ENCODE measurements at regions not wholly inside any gene's neighbourhood (a gene's known extent, or its start where the extent isn't known, plus 50 kb on each side); places are given as distances from the start of the nearest gene placed in this dataset.

- no peaks in the 10 kb centered on the region for H3K4me1 Mint-ChIP-seq
- H3K27ac Mint-ChIP-seq: no peak overlapping the region
- peaks cover 7% of the 10 kb centered on the region for H3K27me3 Mint-ChIP-seq
- no peaks in the 10 kb centered on the region for H3K9me3 Mint-ChIP-seq
- no peaks in the 10 kb centered on the region for H3K36me3 Mint-ChIP-seq
- H3K4me3 Mint-ChIP-seq: no peak overlapping the region
Measured at GRCh38 chr18:987325-988186, 82.9 kb downstream of the ADCYAP1 start.

GRCh38 chr18:989425-989824 is 84.8 kb downstream of the ADCYAP1 start:
- Mint-ChIP-seq H3K9me3 (peaks cover 2% of the 10 kb centered on the region), H3K27ac (no peak overlapping the region), H3K27me3 (peaks cover 8% of the 10 kb centered on the region), H3K36me3 (peaks cover 1% of the 10 kb centered on the region), H3K4me3 (no peak overlapping the region), H3K4me1 (no peaks in the 10 kb centered on the region)

- H3K4me3 Mint-ChIP-seq: no peak overlapping the region
- no peak overlapping the region for H3K27ac Mint-ChIP-seq
- peaks cover 6% of the 10 kb centered on the region for H3K9me3 Mint-ChIP-seq
- H3K27me3 Mint-ChIP-seq: peaks cover 9% of the 10 kb centered on the region
- no peaks in the 10 kb centered on the region for H3K4me1 Mint-ChIP-seq
- peaks cover 5% of the 10 kb centered on the region for H3K36me3 Mint-ChIP-seq
Measured at GRCh38 chr18:990197-990596, 85.5 kb downstream of the ADCYAP1 start.

- peaks cover 9% of the 10 kb centered on the region for H3K27me3 Mint-ChIP-seq
- H3K27ac Mint-ChIP-seq: no peak overlapping the region
- no peaks in the 10 kb centered on the region for H3K4me1 Mint-ChIP-seq
- peaks cover 6% of the 10 kb centered on the region for H3K9me3 Mint-ChIP-seq
- peaks cover 5% of the 10 kb centered on the region for H3K36me3 Mint-ChIP-seq
- H3K4me3 Mint-ChIP-seq: no peak overlapping the region
Measured at GRCh38 chr18:991441-991840, 86.8 kb downstream of the ADCYAP1 start.

GRCh38 chr18:993560-993959 is 88.9 kb downstream of the ADCYAP1 start:
- no peak overlapping the region for H3K4me3 Mint-ChIP-seq

GRCh38 chr18:995629-996028 is 91.0 kb downstream of the ADCYAP1 start:
- Mint-ChIP-seq H3K36me3 (peaks cover 5% of the 10 kb centered on the region), H3K4me3 (no peak overlapping the region), H3K27me3 (peaks cover 6% of the 10 kb centered on the region), H3K27ac (no peak overlapping the region), H3K4me1 (no peaks in the 10 kb centered on the region), H3K9me3 (peaks cover 6% of the 10 kb centered on the region)

More at GRCh38 chr18:993560-993959, 88.9 kb downstream of the ADCYAP1 start:
- Mint-ChIP-seq H3K27me3 (peaks cover 7% of the 10 kb centered on the region), H3K9me3 (peaks cover 6% of the 10 kb centered on the region), H3K4me1 (no peaks in the 10 kb centered on the region), H3K36me3 (peaks cover 5% of the 10 kb centered on the region), H3K27ac (no peak overlapping the region)

- H3K4me3 Mint-ChIP-seq: no peak overlapping the region
- H3K27me3 Mint-ChIP-seq: peaks cover 6% of the 10 kb centered on the region
- peaks cover 6% of the 10 kb centered on the region for H3K9me3 Mint-ChIP-seq
- H3K36me3 Mint-ChIP-seq: peaks cover 5% of the 10 kb centered on the region
- no peaks in the 10 kb centered on the region for H3K4me1 Mint-ChIP-seq
- H3K27ac Mint-ChIP-seq: no peak overlapping the region
Measured at GRCh38 chr18:997499-997898, 92.8 kb downstream of the ADCYAP1 start.

GRCh38 chr18:998936-999335 is 94.3 kb downstream of the ADCYAP1 start:
- H3K27ac Mint-ChIP-seq: no peak overlapping the region
- peaks cover 6% of the 10 kb centered on the region for H3K27me3 Mint-ChIP-seq
- H3K4me3 Mint-ChIP-seq: no peak overlapping the region
- H3K4me1 Mint-ChIP-seq: no peaks in the 10 kb centered on the region
- peaks cover 5% of the 10 kb centered on the region for H3K36me3 Mint-ChIP-seq
- peaks cover 11% of the 10 kb centered on the region for H3K9me3 Mint-ChIP-seq

GRCh38 chr18:1002653-1003178 is 98.0 kb downstream of the ADCYAP1 start:
- Mint-ChIP-seq H3K27ac (no peak overlapping the region), H3K36me3 (no peaks in the 10 kb centered on the region), H3K4me3 (no peak overlapping the region), H3K4me1 (no peaks in the 10 kb centered on the region), H3K27me3 (peaks cover 2% of the 10 kb centered on the region), H3K9me3 (peaks cover 5% of the 10 kb centered on the region)

GRCh38 chr18:1003499-1003898 is 98.8 kb downstream of the ADCYAP1 start:
- no peak overlapping the region for H3K4me3 Mint-ChIP-seq
- no peak overlapping the region for H3K27ac Mint-ChIP-seq
- no peaks in the 10 kb centered on the region for H3K36me3 Mint-ChIP-seq
- H3K4me1 Mint-ChIP-seq: no peaks in the 10 kb centered on the region
- peaks cover 5% of the 10 kb centered on the region for H3K9me3 Mint-ChIP-seq
- peaks cover 2% of the 10 kb centered on the region for H3K27me3 Mint-ChIP-seq

- no peak overlapping the region for H3K27ac Mint-ChIP-seq
- H3K36me3 Mint-ChIP-seq: no peaks in the 10 kb centered on the region
- no peaks in the 10 kb centered on the region for H3K4me1 Mint-ChIP-seq
Measured at GRCh38 chr18:1006304-1006703, 101.6 kb downstream of the ADCYAP1 start.

GRCh38 chr18:1006965-1007364 is 102.3 kb downstream of the ADCYAP1 start:
- Mint-ChIP-seq H3K4me1 (no peaks in the 10 kb centered on the region), H3K27me3 (peaks cover 3% of the 10 kb centered on the region), H3K9me3 (peaks cover 5% of the 10 kb centered on the region), H3K27ac (no peak overlapping the region), H3K36me3 (no peaks in the 10 kb centered on the region), H3K4me3 (no peak overlapping the region)

More at GRCh38 chr18:1006304-1006703, 101.6 kb downstream of the ADCYAP1 start:
- Mint-ChIP-seq H3K9me3 (peaks cover 5% of the 10 kb centered on the region), H3K4me3 (no peak overlapping the region), H3K27me3 (no peaks in the 10 kb centered on the region)

- H3K36me3 Mint-ChIP-seq: no peaks in the 10 kb centered on the region
- H3K27ac Mint-ChIP-seq: no peak overlapping the region
- no peaks in the 10 kb centered on the region for H3K4me1 Mint-ChIP-seq
- H3K4me3 Mint-ChIP-seq: no peak overlapping the region
- peaks cover 3% of the 10 kb centered on the region for H3K27me3 Mint-ChIP-seq
- no peaks in the 10 kb centered on the region for H3K9me3 Mint-ChIP-seq
Measured at GRCh38 chr18:1011349-1011748, 106.7 kb downstream of the ADCYAP1 start.

GRCh38 chr18:1012775-1013174 is 108.1 kb downstream of the ADCYAP1 start:
- Mint-ChIP-seq H3K4me3 (no peak overlapping the region), H3K9me3 (no peaks in the 10 kb centered on the region), H3K36me3 (no peaks in the 10 kb centered on the region), H3K4me1 (no peaks in the 10 kb centered on the region), H3K27ac (no peak overlapping the region), H3K27me3 (peaks cover 5% of the 10 kb centered on the region)

- no peak overlapping the region for H3K4me3 Mint-ChIP-seq
- H3K9me3 Mint-ChIP-seq: no peaks in the 10 kb centered on the region
- no peaks in the 10 kb centered on the region for H3K36me3 Mint-ChIP-seq
- H3K4me1 Mint-ChIP-seq: no peaks in the 10 kb centered on the region
- H3K27ac Mint-ChIP-seq: no peak overlapping the region
- peaks cover 8% of the 10 kb centered on the region for H3K27me3 Mint-ChIP-seq
Measured at GRCh38 chr18:1013951-1014350, 109.3 kb downstream of the ADCYAP1 start.

GRCh38 chr18:1014509-1014908 is 109.8 kb downstream of the ADCYAP1 start:
- Mint-ChIP-seq H3K4me1 (no peaks in the 10 kb centered on the region), H3K27ac (no peak overlapping the region), H3K4me3 (no peak overlapping the region), H3K27me3 (peaks cover 8% of the 10 kb centered on the region), H3K9me3 (no peaks in the 10 kb centered on the region), H3K36me3 (no peaks in the 10 kb centered on the region)

All from activated naive CD4-positive, alpha-beta T cell treated with anti-CD3 and anti-CD28 coated beads, Interleukin-2, amount 50 U/mL, for 24 hours (primary cell).